HG03095 (cell line): ENCODE measurements at regions not wholly inside any gene's neighbourhood (a gene's known extent, or its start where the extent isn't known, plus 50 kb on each side); places are given as distances from the start of the nearest gene placed in this dataset.
A peak's percentile ranks its signal among the peaks of the same experiment; 100 is the strongest.
"Not testable (repeated sequence)": the region's sequence is repeated elsewhere in the genome, so short reads cannot be mapped to it uniquely, and the experiment has no call there.

ENCODE experiments used
- ATAC-seq: cut with Tn5 transposase; IDR thresholded peaks from one replicate; pipeline ENCODE4 v1.9.1; 2021; ENCODE audit warnings: moderate library complexity; ENCODE audit not compliant: unreplicated experiment

- no peak for ATAC-seq
Observed at GRCh38 chr7:23931633-23932032, 221.6 kb downstream of the STK31 start.

GRCh38 chr7:23938215-23938614, 228.2 kb downstream of the STK31 start:
- ATAC-seq, result no peak

GRCh38 chr7:23938937-23939552, 229.0 kb downstream of the STK31 start:
- no peak for ATAC-seq

- ATAC-seq, result not testable (repeated sequence)
Observed at GRCh38 chr7:23939747-23940146, 229.7 kb downstream of the STK31 start.

- no peak for ATAC-seq
Observed at GRCh38 chr7:23941551-23941950, 231.5 kb downstream of the STK31 start.

GRCh38 chr7:23942032-23942431, 232.0 kb downstream of the STK31 start:
- ATAC-seq, result no peak

- no peak for ATAC-seq
Observed at GRCh38 chr7:23944131-23944530, 234.1 kb downstream of the STK31 start.

GRCh38 chr7:23945472-23945871, 235.5 kb downstream of the STK31 start:
- no peak for ATAC-seq

GRCh38 chr7:23955145-23955544, 245.1 kb downstream of the STK31 start:
- no peak for ATAC-seq

- no peak for ATAC-seq
Observed at GRCh38 chr7:23955600-23956149, 245.7 kb downstream of the STK31 start.

GRCh38 chr7:23956772-23957576, 247.0 kb downstream of the STK31 start:
- no peak for ATAC-seq

GRCh38 chr7:23959821-23960220, 249.8 kb downstream of the STK31 start:
- no peak for ATAC-seq

GRCh38 chr7:23960361-23960760, 250.3 kb downstream of the STK31 start:
- no peak for ATAC-seq

- no peak for ATAC-seq
Observed at GRCh38 chr7:23963461-23964165, 253.6 kb downstream of the STK31 start.

GRCh38 chr7:23964715-23965114, 254.7 kb downstream of the STK31 start:
- no peak for ATAC-seq

GRCh38 chr7:23965296-23965695, 255.3 kb downstream of the STK31 start:
- ATAC-seq, result no peak

GRCh38 chr7:23966941-23967340, 256.9 kb downstream of the STK31 start:
- no peak for ATAC-seq

- ATAC-seq, result peak; percentile 80
Observed at GRCh38 chr7:23967949-23968599, 258.1 kb downstream of the STK31 start.

- no peak for ATAC-seq
Observed at GRCh38 chr7:23968791-23969190, 258.8 kb downstream of the STK31 start.

- ATAC-seq, result no peak
Observed at GRCh38 chr7:23969443-23969842, 259.4 kb downstream of the STK31 start.

GRCh38 chr7:23970193-23970592, 260.2 kb downstream of the STK31 start:
- ATAC-seq, result no peak
